Loucy (cell line): ENCODE measurements at regions not wholly inside any gene's neighbourhood (a gene's known extent, or its start where the extent isn't known, plus 50 kb on each side); places are given as distances from the start of the nearest gene placed in this dataset.
"Not testable (repeated sequence)": the region's sequence is repeated elsewhere in the genome, so short reads cannot be mapped to it uniquely, and the experiment has no call there.

ENCODE experiments used
- H2AFZ ChIP-seq: fragments of 200-600 bp; sonication (generic); 2 replicates; pipeline ENCODE4 v1.6.0; 2016; ENCODE audit warnings: antibody characterized with exemption, mild to moderate bottlenecking, low read length, moderate library complexity
- H3F3A ChIP-seq: fragments of 200-600 bp; 2 replicates; pipeline ENCODE4 v1.6.0; 2016; ENCODE audit warnings: antibody characterized with exemption, low read depth, mild to moderate bottlenecking
- H3K27me3 ChIP-seq: fragments of 200-600 bp; sonication (generic); 2 replicates; pipeline ENCODE4 v1.6.1; 2014; ENCODE audit warnings: low read length, mild to moderate bottlenecking; ENCODE audit not compliant: insufficient read depth, poor library complexity, severe bottlenecking
- H3K36me3 ChIP-seq: fragments of 200-600 bp; sonication (generic); 2 replicates; pipeline ENCODE4 v1.6.1; 2016; ENCODE audit warnings: low read length; ENCODE audit not compliant: insufficient read depth
- H3K4me1 ChIP-seq: fragments of 200-600 bp; sonication (generic); 2 replicates; pipeline ENCODE4 v1.5.1; 2014; ENCODE audit warnings: low read length, mild to moderate bottlenecking; ENCODE audit not compliant: insufficient read depth, poor library complexity, severe bottlenecking
- H3K4me2 ChIP-seq: fragments of 200-600 bp; sonication (generic); 2 replicates; pipeline ENCODE4 v1.6.0; 2014; ENCODE audit warnings: antibody characterized with exemption, low read length, low read depth, mild to moderate bottlenecking; ENCODE audit not compliant: poor library complexity, severe bottlenecking
- H3K4me3 ChIP-seq: fragments of 200-600 bp; sonication (generic); 2 replicates; pipeline ENCODE4 v1.5.1; 2014; ENCODE audit warnings: low read length, mild to moderate bottlenecking, mixed read lengths; ENCODE audit not compliant: poor library complexity, severe bottlenecking
- H3K79me2 ChIP-seq: fragments of 200-600 bp; sonication (generic); 2 replicates; pipeline ENCODE4 v1.6.1; 2014; ENCODE audit warnings: low read length; ENCODE audit not compliant: insufficient read depth
- H3K9ac ChIP-seq: fragments of 200-600 bp; sonication (generic); 2 replicates; pipeline ENCODE4 v1.6.0; 2014; ENCODE audit warnings: mild to moderate bottlenecking, low read depth, low read length, moderate library complexity; ENCODE audit not compliant: poor library complexity, severe bottlenecking
- H3K9me2 ChIP-seq: fragments of 200-600 bp; sonication (generic); replicated peaks from 2 replicates; pipeline ENCODE4 v1.6.1; 2016; ENCODE audit warnings: low read depth, low read length, mixed read lengths
- H3K9me3 ChIP-seq: fragments of 200-600 bp; sonication (generic); 2 replicates; pipeline ENCODE4 v1.6.1; 2014; ENCODE audit warnings: mild to moderate bottlenecking, antibody characterized with exemption, low read length, low read depth; ENCODE audit not compliant: insufficient read depth
- H4K20me1 ChIP-seq: fragments of 200-600 bp; sonication (generic); 2 replicates; pipeline ENCODE4 v1.6.0; 2014; ENCODE audit warnings: antibody characterized with exemption, low read length, mild to moderate bottlenecking; ENCODE audit not compliant: insufficient read depth, poor library complexity, severe bottlenecking
- CTCF ChIP-seq: fragments of 200-600 bp; sonication (generic); conservative IDR thresholded peaks from 2 replicates; pipeline ENCODE4 v1.5.1; 2014; ENCODE audit warnings: mild to moderate bottlenecking, antibody characterized with exemption, low read length
- EZH2phosphoT487 ChIP-seq: fragments of 200-600 bp; IDR thresholded peaks from 2 replicates; pipeline ENCODE4 v1.6.1; 2018; ENCODE audit warnings: antibody characterized with exemption, mild to moderate bottlenecking, moderate library complexity, borderline replicate concordance

DNA sequence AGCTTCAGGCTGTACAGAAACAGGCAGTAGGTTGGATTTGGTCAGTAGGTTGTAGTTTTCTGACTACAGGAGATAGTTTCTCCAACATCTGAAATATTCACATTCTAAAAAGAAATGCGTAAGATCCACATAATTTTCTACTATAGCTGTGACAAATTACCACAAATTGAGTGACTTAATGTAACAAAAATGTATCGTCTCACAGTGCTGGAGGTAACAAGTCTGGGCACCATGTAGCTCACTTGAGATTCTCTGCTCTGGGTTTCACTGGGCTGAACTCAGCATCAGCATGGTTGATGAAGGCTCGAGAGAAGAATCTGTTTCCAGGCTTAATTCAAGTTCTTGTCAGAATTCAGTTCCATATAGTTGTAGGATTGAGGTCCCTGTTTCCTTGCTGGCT, 350.9 kb upstream of the CCDC179 start:
- no peaks in the 10 kb centered on the region for H3K9me3 ChIP-seq
- H3K9ac ChIP-seq = no peak overlapping the region
- H3K4me3 ChIP-seq = no peak overlapping the region
- no peaks in the 10 kb centered on the region for H3F3A ChIP-seq
- no peaks in the 10 kb centered on the region for H3K27me3 ChIP-seq
- TF ChIP-seq EZH2phosphoT487 (no peak), CTCF (no peak)
- H3K4me1 ChIP-seq = peaks cover 23% of the 10 kb centered on the region
- H3K4me2 ChIP-seq = no peak overlapping the region
- no peak overlapping the region for H2AFZ ChIP-seq
- no peaks in the 10 kb centered on the region for H3K79me2 ChIP-seq
- no peaks in the 10 kb centered on the region for H4K20me1 ChIP-seq
- no peaks in the 10 kb centered on the region for H3K36me3 ChIP-seq
- no peaks in the 10 kb centered on the region for H3K9me2 ChIP-seq

- H4K20me1 ChIP-seq = no peaks in the 10 kb centered on the region
- TF ChIP-seq CTCF = no peak
These were observed 352.5 kb upstream of the CCDC179 start for GRCh38 chr11:23212807-23213206.

DNA sequence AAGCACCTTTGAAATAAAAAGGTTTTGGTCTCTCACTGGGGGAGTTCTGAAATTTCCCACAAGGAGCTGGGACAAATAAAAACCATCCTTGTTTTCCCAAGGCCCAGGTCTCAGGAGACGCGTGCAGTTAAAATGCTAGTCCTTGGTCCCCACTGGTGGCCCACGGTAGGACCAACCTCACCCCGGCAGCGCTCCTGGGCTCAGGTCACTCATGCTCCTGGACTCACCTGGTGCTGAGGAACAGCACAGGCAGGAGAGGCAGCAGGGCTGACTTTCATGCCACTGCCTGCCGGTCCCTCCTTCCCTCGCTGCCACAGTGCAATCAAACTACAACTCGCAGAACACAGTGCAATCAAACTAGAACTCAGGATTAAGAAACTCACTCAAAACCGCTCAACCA, 356.8 kb upstream of the CCDC179 start:
- Histone ChIP-seq H2AFZ (no peak overlapping the region), H3K36me3 (no peaks in the 10 kb centered on the region), H4K20me1 (no peaks in the 10 kb centered on the region), H3K9me3 (no peaks in the 10 kb centered on the region), H3K9ac (no peak overlapping the region), H3F3A (no peaks in the 10 kb centered on the region), H3K4me2 (no peak overlapping the region), H3K9me2 (no peaks in the 10 kb centered on the region), H3K79me2 (no peaks in the 10 kb centered on the region), H3K4me3 (no peak overlapping the region), H3K4me1 (peaks cover 11% of the 10 kb centered on the region), H3K27me3 (no peaks in the 10 kb centered on the region)
- no peak for TF ChIP-seq CTCF
- no peak for TF ChIP-seq EZH2phosphoT487

More at GRCh38 chr11:23212807-23213206, 352.5 kb upstream of the CCDC179 start:
- Histone ChIP-seq H3F3A (no peaks in the 10 kb centered on the region), H3K27me3 (no peaks in the 10 kb centered on the region), H3K9me2 (no peaks in the 10 kb centered on the region), H3K4me2 (peak overlapping the region; percentile 7), H3K4me1 (peaks cover 14% of the 10 kb centered on the region), H3K79me2 (no peaks in the 10 kb centered on the region), H3K4me3 (no peak overlapping the region), H2AFZ (no peak overlapping the region), H3K9me3 (no peaks in the 10 kb centered on the region), H3K36me3 (no peaks in the 10 kb centered on the region), H3K9ac (no peak overlapping the region)

DNA sequence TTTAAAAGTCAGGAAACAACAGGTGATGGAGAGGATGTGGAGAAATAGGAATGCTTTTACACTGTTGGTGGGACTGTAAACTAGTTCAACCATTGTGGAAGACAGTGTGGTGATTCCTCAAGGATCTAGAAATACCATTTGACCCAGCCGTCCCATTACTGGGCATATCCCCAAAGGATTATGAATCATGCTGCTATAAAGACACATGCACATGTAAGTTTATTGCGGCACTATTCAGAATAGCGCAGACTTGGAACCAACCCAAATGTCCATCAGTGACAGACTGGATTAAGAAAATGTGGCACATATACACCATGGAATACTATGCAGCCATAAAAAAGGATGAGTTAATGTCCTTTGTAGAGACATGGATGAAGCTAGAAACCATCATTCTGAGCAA, 359.8 kb upstream of the CCDC179 start:
- H3K4me2 ChIP-seq, H2AFZ ChIP-seq, H3K36me3 ChIP-seq, H3K27me3 ChIP-seq, H3K4me1 ChIP-seq, H3K4me3 ChIP-seq, H3F3A ChIP-seq, H3K9me2 ChIP-seq, H4K20me1 ChIP-seq, H3K9ac ChIP-seq, H3K79me2 ChIP-seq, H3K9me3 ChIP-seq: not testable (repeated sequence)
